ENCODE measurements at regions not wholly inside any gene's neighbourhood (a gene's known extent, or its start where the extent isn't known, plus 50 kb on each side); places are given as distances from the start of the nearest gene placed in this dataset.
"Not testable (repeated sequence)": the region's sequence is repeated elsewhere in the genome, so short reads cannot be mapped to it uniquely, and the experiment has no call there.

DNA sequence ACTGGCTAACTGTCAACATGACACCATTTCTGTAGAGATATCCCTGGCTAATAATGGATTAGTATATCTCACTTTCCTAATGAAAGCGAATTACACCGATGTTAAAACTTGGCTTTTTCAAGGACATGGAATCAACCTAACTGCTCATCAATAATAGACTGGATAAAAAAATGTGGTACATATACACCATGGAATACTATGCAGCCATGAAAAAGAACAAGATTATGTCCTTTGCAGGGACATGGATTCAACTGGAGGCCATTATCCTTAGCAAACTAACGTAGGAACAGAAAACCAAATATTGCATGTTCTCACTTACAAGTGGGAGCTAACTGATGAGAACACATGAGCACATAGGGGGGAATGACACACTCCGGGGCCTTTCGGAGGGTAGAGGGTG, 62.6 kb downstream of the ZIC1 start:
- DNase-seq (ENCODE audit: low read depth in 2 of 2) = no peak

DNA sequence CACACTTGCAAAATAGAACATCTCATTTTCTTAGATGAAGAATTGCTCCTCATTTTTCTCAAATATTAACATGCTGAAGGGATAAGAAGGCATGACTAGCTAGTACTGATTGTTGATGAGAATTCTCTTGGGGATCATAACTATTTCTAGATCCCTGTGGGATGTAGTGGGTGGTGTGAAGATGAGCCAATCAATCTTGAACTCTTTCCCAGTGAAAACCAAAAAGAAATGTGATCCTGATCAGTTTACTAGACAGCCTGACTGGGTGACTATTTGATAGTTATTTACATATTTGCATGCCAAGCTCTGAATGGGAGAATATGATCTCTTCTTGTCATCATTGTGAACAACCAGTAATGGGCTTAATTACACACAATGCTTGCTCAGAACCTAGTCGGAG, 63.7 kb downstream of the ZIC1 start:
- no peak for DNase-seq (ENCODE audit: low read depth in 2 of 2)

DNA sequence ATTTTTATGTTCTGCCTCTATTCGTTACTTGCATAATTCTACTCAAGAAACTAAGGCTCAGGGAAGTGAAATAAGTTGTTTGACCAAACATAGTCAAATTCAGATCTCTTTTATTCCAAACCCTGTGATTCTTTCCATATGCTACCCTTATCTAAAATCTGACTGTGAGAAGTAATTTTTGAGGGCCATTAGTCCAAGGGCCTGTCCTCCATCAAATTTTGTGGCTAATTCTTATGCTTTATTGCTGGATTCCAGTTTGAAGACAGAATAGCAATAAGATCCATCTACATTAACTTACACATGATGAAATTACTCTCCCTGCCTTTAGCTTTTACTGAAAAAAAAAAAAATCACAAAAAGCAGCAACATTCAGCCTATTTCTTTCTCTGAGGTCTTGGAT, 74.0 kb downstream of the ZIC1 start:
- no peak for DNase-seq (ENCODE audit: low read depth in 2 of 2)

GRCh38 chr3:147483578-147483977, 74.4 kb downstream of the ZIC1 start:
- no peak for DNase-seq (ENCODE audit: low read depth in 2 of 2)

DNA sequence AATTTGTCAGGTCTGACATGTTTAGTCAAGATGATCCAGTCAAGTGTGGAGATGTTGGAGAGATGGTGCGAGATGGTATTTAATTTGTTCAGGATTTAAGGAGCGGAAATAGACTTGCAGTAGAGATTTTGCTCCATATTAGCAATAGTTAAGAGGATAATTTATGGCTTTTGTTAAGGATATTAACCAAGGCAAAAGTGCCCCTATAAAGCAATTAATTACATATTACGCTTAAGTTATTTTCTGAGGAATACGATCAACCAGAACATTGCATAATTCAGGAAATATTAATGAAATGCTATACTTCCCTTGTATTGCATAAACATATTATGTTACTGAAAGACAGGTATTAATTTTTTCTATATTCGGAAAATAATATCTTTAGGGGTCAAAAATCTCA, 83.9 kb downstream of the ZIC1 start:
- DNase-seq (ENCODE audit: low read depth in 2 of 2) = no peak

DNA sequence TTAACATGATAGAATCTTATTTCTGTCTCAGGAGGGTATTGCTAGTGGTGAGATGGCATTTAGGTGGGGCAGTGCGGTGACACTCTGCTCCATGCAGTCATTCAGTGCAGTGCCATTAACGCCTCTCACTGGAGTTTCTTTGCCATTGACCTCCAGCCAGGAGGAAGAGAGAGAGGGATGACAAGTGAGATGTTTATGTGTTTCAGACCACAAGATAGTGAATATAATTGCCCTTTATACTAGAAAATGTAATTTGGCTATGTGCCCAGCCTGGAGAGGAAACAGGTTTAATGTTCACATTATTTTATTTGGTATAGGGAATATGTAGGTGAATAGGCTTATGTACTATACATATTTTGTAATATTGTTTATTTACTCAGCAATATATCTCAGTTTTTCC, 84.5 kb downstream of the ZIC1 start:
- no peak for DNase-seq (ENCODE audit: low read depth in 2 of 2)

DNA sequence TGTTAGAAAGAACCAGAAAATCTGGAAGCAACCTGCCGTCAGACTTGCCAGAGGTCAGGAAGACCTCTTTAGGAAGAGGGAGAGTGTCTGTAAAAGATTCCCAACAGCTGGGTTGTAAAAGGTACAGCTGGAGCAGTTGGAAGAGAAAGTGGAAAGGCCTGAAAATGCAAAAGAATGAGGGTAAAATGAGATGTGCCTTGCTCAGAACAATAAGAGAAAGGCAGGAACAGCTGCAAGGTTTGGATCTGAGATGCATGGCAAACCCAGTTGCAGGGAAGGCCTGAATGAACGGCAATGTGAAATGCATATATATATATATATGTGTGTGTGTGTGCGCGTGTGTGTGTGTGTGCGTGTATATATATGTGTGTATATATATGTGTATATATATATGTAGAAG, 88.1 kb downstream of the ZIC1 start:
- no peak for DNase-seq (ENCODE audit: low read depth in 2 of 2)

DNA sequence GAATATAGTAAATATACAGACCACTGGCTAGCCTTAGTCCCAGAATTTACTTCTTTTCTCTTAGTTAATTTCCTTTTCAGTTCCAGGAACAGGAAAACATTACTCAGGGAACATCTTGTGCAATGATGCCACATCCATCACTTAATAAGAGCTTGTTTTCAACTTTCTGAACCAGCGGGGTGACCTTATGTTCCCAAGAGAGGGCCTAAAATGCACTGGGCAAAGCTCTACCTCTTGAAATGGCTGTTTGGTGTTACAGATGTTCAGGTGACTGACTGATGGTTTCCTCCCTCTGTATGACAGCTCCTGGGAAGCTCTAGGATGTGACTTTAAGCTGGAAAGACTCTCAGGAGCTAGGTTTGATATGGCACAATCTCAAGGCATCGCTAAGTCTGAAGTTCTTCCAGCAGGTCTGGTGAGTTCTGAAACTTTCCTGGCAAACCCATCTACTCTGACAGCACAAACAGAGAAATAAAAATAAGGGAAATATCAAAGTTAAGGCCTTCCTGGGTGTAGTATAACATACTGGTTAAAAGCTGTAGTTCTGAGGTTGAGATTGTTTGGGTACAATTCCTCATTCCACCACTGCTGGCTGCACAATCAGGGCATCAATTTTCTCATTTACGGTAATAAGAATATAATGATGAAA, 98.6 kb downstream of the ZIC1 start:
- no peak for DNase-seq (ENCODE audit: low read depth in 2 of 2)

DNA sequence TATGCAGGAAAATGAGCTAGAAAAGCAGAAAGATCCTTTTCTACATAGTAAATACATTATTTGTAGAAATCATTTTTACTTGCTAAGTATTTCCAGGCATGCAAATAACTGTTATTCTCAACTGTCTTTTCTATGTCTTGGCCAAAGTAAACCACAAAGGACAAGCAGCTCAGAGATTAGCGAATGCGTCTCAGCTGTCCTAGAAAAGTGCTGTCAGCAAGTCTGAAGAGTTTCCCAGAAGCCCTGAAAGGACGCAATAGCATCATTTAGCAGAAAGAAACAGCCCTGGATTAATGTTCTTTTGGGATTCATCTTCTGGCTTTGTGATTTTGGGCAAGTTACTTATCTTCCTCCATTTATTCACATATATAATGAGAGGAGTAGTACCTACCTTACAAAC, 100.3 kb downstream of the ZIC1 start:
- DNase-seq (ENCODE audit: low read depth in 2 of 2) = no peak

DNA sequence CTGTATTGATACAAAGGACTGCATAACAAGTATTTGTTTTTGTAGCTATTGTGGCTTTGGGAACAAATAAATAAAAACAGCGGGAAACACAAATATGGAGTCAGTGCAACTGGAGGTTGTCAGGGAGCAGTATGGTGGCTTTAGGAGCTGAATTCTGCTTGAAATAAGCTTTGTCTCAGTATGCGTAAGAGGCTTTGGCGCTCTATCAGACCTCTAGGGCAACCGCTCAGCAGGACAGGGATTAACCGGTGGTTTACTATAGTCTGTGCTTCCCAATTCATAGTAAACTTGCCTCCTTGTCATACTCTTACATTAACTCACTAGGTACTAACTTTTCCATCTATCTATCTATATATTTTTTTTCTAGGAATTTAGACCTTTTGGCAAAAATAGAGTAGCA, 104.6 kb downstream of the ZIC1 start:
- DNase-seq (ENCODE audit: low read depth in 2 of 2) = no peak

GRCh38 chr3:147514366-147515160, 105.4 kb downstream of the ZIC1 start:
- no peak for DNase-seq (ENCODE audit: low read depth in 2 of 2)

DNA sequence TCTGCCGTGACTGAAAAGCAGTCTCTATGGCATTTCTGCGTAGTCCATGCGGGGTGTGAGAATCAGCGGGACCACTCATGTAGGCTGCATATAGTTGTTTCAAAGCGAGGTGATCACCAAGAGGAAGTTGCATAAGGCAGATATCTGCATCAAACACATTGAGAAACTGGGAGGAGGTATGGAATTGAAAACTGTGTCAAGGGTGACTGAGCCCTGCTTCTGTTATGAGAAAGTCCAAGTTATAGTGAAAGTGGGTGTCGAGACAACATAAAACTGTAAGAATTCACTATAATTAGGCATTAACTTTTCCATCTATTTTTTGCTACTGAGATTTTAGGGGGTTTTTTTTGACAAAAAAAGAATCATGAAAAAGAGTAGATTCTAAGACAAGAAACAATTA, 109.3 kb downstream of the ZIC1 start:
- DNase-seq (ENCODE audit: low read depth in 2 of 2) = no peak

GRCh38 chr3:147521646-147522045, 112.5 kb downstream of the ZIC1 start:
- DNase-seq (ENCODE audit: low read depth in 2 of 2) = peak; percentile 30 to 32

DNA sequence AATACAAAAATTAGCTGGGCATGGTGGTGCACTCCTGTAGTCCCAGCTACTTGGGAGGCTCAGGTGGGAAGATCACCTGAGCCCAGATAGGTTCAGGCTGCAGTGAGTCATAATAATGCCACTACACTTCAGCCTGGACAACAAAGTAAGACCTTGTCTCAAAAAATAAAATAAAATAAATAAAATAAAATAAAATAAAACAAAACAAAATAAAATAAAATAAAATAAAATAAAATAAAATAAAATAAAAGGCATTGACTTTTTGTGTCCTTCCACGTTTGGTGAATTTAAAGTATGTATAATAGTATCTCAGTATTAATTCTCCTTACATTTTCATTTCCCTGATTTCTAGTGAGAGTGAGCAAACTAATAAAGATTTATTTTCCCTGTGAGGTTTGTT, 113.6 kb downstream of the ZIC1 start:
- DNase-seq (ENCODE audit: low read depth in 2 of 2) = not testable (repeated sequence)

- no peak for DNase-seq (ENCODE audit: low read depth in 2 of 2)
Observed at GRCh38 chr3:147529551-147529950, 120.4 kb downstream of the ZIC1 start.

- DNase-seq (ENCODE audit: low read depth in 2 of 2) = no peak
Observed at GRCh38 chr3:147538034-147538433, 128.9 kb downstream of the ZIC1 start.

GRCh38 chr3:147540921-147541320, 131.8 kb downstream of the ZIC1 start:
- no peak for DNase-seq (ENCODE audit: low read depth in 2 of 2)

DNA sequence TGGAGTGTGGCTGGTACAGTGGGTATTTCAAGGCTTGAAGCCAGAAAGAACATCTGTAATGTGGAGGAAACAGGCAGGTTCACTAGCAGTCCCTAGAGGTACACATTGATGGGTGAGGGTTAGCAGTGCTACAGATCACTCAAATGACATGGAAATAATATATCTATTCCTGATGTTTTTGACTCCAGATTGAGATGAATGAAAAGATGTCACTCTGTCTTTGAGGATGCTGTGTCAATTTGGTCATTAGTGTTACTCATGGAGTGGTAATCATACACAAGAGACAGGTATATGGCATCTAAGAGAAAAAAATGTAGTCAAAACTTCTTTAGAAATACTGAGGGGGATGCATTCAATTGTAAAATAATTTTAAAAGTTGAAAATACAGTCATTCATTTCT, 135.1 kb downstream of the ZIC1 start:
- DNase-seq (ENCODE audit: low read depth in 2 of 2) = no peak

DNA sequence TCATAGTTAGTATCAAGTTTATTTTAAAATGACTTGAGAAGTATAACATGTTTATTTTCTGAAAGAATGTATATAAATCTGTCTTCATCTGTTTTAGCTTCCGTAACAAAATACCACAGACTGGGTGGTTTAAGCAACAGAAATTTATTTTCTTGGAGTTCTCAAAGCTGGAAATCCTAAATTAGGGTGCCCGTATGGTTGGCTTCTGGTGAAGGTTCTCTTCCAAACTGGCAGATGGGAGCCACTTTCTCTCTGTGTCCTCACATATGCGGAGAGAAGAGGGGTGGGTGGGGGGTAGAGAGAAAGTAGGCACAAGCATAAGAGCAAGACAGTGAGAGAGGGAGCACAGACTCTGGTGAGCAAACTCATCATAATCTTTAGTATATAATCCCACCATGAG, 142.3 kb downstream of the ZIC1 start:
- no peak for DNase-seq (ENCODE audit: low read depth in 2 of 2)

DNA sequence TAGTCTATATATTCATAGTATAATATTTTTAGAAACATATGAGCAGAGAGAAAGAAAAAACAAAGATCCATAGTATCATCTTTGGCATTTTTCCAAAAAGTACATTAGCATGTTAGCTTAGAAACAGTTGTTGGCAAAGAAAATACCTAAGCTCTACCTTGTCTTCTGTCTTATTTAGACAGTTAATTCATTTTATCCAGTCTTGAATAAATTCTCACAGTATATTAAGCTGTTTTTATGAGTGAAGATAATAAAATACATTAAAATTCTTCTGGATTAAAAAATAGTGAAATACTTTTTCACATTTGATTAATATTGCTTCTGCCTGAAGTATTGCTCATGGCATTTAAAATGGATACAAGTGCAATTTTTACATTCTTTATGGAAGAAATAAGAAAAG, 145.2 kb downstream of the ZIC1 start:
- DNase-seq (ENCODE audit: low read depth in 2 of 2) = no peak

- DNase-seq (ENCODE audit: low read depth in 2 of 2) = no peak
Observed at GRCh38 chr3:147572970-147573340, 163.8 kb downstream of the ZIC1 start.

DNA sequence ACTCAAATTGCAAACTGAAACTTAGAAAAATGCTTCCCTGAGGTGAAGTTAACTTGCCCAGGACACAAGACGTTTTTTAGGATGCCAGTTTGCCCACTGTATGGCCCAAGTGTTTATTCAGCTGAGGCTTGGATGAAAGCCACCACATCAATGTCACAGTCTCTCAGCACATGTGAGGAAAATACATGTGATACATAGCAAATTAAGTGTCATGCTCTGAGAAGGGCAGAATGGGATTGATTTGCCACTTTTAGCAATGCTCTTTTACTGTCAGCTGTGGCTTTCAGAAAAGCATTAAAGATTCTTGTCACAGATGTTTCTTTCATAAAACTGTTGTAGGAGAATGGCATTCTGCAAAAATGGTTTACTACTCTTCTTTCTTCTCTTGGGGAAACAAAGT, 165.5 kb downstream of the ZIC1 start:
- no peak for DNase-seq (ENCODE audit: low read depth in 2 of 2)

- no peak for DNase-seq (ENCODE audit: low read depth in 2 of 2)
Observed at GRCh38 chr3:147575391-147575790, 166.2 kb downstream of the ZIC1 start.

- no peak for DNase-seq (ENCODE audit: low read depth in 2 of 2)
Observed at GRCh38 chr3:147582642-147583041, 173.5 kb downstream of the ZIC1 start.

Data from fibroblast of skin of left biceps (primary cell).